CD14-positive monocyte (primary cell): ENCODE measurements at regions not wholly inside any gene's neighbourhood (a gene's known extent, or its start where the extent isn't known, plus 50 kb on each side); places are given as distances from the start of the nearest gene placed in this dataset.

Experiments
- DNase-seq, 3 donors: peaks; one replicate each; pipeline ENCODE4 v3.0.0-alpha.2; 2011 to 2022
- H2AFZ ChIP-seq: 2 replicates; pipeline ENCODE4 v1.6.0; 2012; ENCODE audit warnings: mild to moderate bottlenecking, low read depth, low read length, inconsistent platforms; ENCODE audit not compliant: insufficient read depth, poor library complexity, severe bottlenecking
- H3K27ac ChIP-seq, 2 donors: 1 replicate in 1 of 2; 2 replicates in 1 of 2; pipeline ENCODE4 v1.5.1; 2012 to 2013; ENCODE audit warnings: low read length in 2 of 2, control low read depth in 1 of 2, inconsistent platforms in 1 of 2, low read depth in 1 of 2, mild to moderate bottlenecking in 1 of 2
- H3K27me3 ChIP-seq, 2 donors: one replicate each; pipeline versions ENCODE4 v1.6.0 to v1.6.1; 2011 to 2013; ENCODE audit warnings: low read length in 2 of 2; ENCODE audit not compliant: control insufficient read depth in 2 of 2, insufficient read depth in 2 of 2
- H3K36me3 ChIP-seq, 2 donors: replicated peaks in 1 of 2; 1 replicate in 1 of 2; 2 replicates in 1 of 2; pipeline versions ENCODE4 v1.5.1 to v1.6.1; 2012 to 2013; ENCODE audit warnings: low read length in 2 of 2, control low read depth in 1 of 2, inconsistent platforms in 1 of 2, mild to moderate bottlenecking in 1 of 2; ENCODE audit not compliant: insufficient read depth in 2 of 2, control insufficient read depth in 1 of 2
- H3K4me1 ChIP-seq, 2 donors: 1 replicate in 1 of 2; 2 replicates in 1 of 2; pipeline versions ENCODE4 v1.5.1 to v1.6.1; 2012 to 2013; ENCODE audit warnings: low read length in 2 of 2, control low read depth in 1 of 2, inconsistent platforms in 1 of 2, mild to moderate bottlenecking in 1 of 2, moderate library complexity in 1 of 2; ENCODE audit not compliant: insufficient read depth in 2 of 2, control insufficient read depth in 1 of 2
- H3K4me2 ChIP-seq: replicated peaks from 2 replicates; pipeline ENCODE3; 2012; ENCODE audit warnings: low read length, moderate library complexity, mild to moderate bottlenecking; ENCODE audit not compliant: poor library complexity, severe bottlenecking; ENCODE audit errors: extremely low read depth
- H3K4me3 ChIP-seq, 3 experiments: fragments of 200-600 bp in 1 of 3; sonication (generic) in 1 of 3; replicated peaks in 1 of 3; 1 replicate in 2 of 3; 2 replicates in 1 of 3; pipeline ENCODE4 v1.5.1; 2011 to 2013; ENCODE audit warnings: low read length in 3 of 3, mild to moderate bottlenecking in 3 of 3, control low read depth in 2 of 3, low read depth in 2 of 3, inconsistent platforms in 1 of 3, moderate library complexity in 1 of 3
- H3K79me2 ChIP-seq: 2 replicates; pipeline ENCODE4 v1.6.0; 2012; ENCODE audit warnings: mild to moderate bottlenecking, control low read depth, inconsistent platforms, low read length, moderate library complexity; ENCODE audit not compliant: insufficient read depth
- H3K9ac ChIP-seq: 2 replicates; pipeline ENCODE4 v1.6.0; 2017; ENCODE audit warnings: low read length, mild to moderate bottlenecking; ENCODE audit not compliant: insufficient read depth, poor library complexity, severe bottlenecking
- H3K9me3 ChIP-seq, 2 donors: replicated peaks in 1 of 2; 1 replicate in 1 of 2; 2 replicates in 1 of 2; pipeline versions ENCODE4 v1.5.1 to v1.6.1; 2012 to 2013; ENCODE audit warnings: low read length in 2 of 2, control low read depth in 1 of 2; ENCODE audit not compliant: control insufficient read depth in 1 of 2, insufficient read depth in 1 of 2
- H4K20me1 ChIP-seq: 2 replicates; pipeline ENCODE4 v1.6.0; 2012; ENCODE audit warnings: mild to moderate bottlenecking, low read length, control low read depth, moderate library complexity; ENCODE audit not compliant: insufficient read depth
- H3K27ac Mint-ChIP-seq, 7 donors: one replicate each; pipeline ENCODE4 v1.8.0; 2020; ENCODE audit warnings: mild to moderate bottlenecking in 7 of 7, mixed read lengths in 7 of 7, moderate library complexity in 6 of 7, inconsistent platforms in 2 of 7
- H3K27me3 Mint-ChIP-seq, 3 donors: one replicate each; pipeline ENCODE4 v1.8.0; 2021 to 2022; ENCODE audit warnings: low read depth in 3 of 3, mild to moderate bottlenecking in 3 of 3, mixed read lengths in 3 of 3, moderate library complexity in 3 of 3, inconsistent platforms in 1 of 3
- H3K36me3 Mint-ChIP-seq, 2 donors: one replicate each; pipeline ENCODE4 v1.8.0; 2020; ENCODE audit warnings: mixed read lengths in 2 of 2, inconsistent platforms in 1 of 2, mild to moderate bottlenecking in 1 of 2
- H3K4me1 Mint-ChIP-seq: one replicate; pipeline ENCODE4 v1.8.0; 2020; ENCODE audit warnings: mild to moderate bottlenecking, mixed read lengths
- H3K4me3 Mint-ChIP-seq, 2 donors: one replicate each; pipeline ENCODE4 v1.8.0; 2020; ENCODE audit warnings: mild to moderate bottlenecking in 2 of 2, mixed read lengths in 2 of 2, moderate library complexity in 1 of 2
- H3K9me3 Mint-ChIP-seq, 7 donors: one replicate each; pipeline ENCODE4 v1.8.0; 2020 to 2022; ENCODE audit warnings: mixed read lengths in 7 of 7, mild to moderate bottlenecking in 6 of 7, moderate library complexity in 6 of 7, inconsistent platforms in 2 of 7
- WGBS: methylation state at CpG from one replicate; pipeline ENCODE4 v1.1.5; 2013; ENCODE audit warnings: missing lambda C conversion rate; ENCODE audit not compliant: insufficient coverage; 5-methylcytosine and 5-hydroxymethylcytosine counted together
- intact Hi-C, 2 donors: fragments of 100-400 bp; cut with micrococcal nuclease; formaldehyde crosslinking; loops; one replicate each; pipeline versions ENCODE4 v1.15.0 to v1.15.1; 2023
- TF ChIP-seq, protein P1 (sequence below): fragments of 200-600 bp; IDR thresholded peaks from one replicate; pipeline ENCODE4 v1.8.0; 2022; ENCODE audit warnings: antibody characterized with exemption, mild to moderate bottlenecking

DNA sequence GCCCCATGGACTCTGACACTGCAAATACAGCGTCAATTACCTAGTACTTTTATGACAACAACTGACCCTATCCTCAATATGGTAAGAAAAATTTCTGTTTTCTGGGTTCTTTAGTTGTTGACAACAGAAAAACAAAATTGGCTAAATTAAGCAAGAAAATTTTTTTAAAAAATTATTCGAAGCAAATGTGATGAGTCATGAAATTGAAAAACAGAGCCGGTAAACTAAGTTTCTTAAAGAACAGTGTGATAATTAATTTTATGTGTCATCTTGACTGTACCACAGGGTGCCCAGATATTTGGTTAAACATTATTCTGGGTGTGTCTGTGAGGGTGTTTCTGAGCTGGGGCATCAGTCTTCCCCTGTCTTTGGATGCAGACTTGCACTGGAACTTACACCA is 107.6 kb upstream of the OPRM1 start:
- TF ChIP-seq, protein P1, sequence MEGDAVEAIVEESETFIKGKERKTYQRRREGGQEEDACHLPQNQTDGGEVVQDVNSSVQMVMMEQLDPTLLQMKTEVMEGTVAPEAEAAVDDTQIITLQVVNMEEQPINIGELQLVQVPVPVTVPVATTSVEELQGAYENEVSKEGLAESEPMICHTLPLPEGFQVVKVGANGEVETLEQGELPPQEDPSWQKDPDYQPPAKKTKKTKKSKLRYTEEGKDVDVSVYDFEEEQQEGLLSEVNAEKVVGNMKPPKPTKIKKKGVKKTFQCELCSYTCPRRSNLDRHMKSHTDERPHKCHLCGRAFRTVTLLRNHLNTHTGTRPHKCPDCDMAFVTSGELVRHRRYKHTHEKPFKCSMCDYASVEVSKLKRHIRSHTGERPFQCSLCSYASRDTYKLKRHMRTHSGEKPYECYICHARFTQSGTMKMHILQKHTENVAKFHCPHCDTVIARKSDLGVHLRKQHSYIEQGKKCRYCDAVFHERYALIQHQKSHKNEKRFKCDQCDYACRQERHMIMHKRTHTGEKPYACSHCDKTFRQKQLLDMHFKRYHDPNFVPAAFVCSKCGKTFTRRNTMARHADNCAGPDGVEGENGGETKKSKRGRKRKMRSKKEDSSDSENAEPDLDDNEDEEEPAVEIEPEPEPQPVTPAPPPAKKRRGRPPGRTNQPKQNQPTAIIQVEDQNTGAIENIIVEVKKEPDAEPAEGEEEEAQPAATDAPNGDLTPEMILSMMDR = no peak
- H3K36me3 Mint-ChIP-seq = no peaks in the 10 kb centered on the region
- peaks cover 0 to 1% (median 0%) of the 10 kb centered on the region in 3 donors for H3K27me3 Mint-ChIP-seq
- Histone ChIP-seq H4K20me1 (no peaks in the 10 kb centered on the region), H3K4me1 (no peaks in the 10 kb centered on the region), H2AFZ (no peak overlapping the region), H3K9me3 (no peaks in the 10 kb centered on the region), H3K27me3 (no peaks in the 10 kb centered on the region), H3K27ac (no peak overlapping the region), H3K9ac (no peak overlapping the region), H3K4me3 (no peak overlapping the region), H3K79me2 (no peaks in the 10 kb centered on the region), H3K36me3 (no peaks in the 10 kb centered on the region), H3K4me2 (no peak overlapping the region)
- H3K9me3 Mint-ChIP-seq = peaks cover 0 to 9% (median 0%) of the 10 kb centered on the region in 7 donors
- H3K27ac Mint-ChIP-seq = no peak overlapping the region
- intact Hi-C loops = no loop called here
- H3K4me3 Mint-ChIP-seq = no peak overlapping the region
- H3K4me1 Mint-ChIP-seq = no peaks in the 10 kb centered on the region
- no peak for DNase-seq
- WGBS = 94% methylated on average over 2 of the region's 3 CpGs

DNA sequence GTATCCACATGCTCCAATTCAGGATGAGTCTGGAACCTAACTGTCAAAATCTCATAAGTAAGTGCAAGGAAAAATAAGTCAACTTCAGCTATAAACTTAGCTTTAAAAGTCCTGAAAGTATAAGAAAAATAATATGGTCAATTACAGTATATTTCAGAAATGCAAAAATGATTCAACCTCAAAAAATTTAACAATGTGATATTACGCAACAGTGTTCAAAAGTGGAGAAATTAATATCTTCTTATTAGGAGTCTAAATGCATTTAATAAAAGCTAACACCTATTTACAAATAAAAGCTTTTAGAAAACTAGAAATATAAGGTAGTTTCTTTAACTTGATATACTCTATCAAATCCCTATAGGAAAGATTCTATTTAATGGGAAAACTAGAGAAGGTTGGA is 111.2 kb upstream of the OPRM1 start:
- Mint-ChIP-seq H3K36me3 (no peaks in the 10 kb centered on the region), H3K4me1 (no peaks in the 10 kb centered on the region), H3K9me3 (peaks cover 0 to 8% (median 5%) of the 10 kb centered on the region in 7 donors), H3K27me3 (peaks cover 0 to 1% (median 0%) of the 10 kb centered on the region in 3 donors), H3K27ac (no peak overlapping the region), H3K4me3 (no peak overlapping the region)
- no peaks in the 10 kb centered on the region for H3K27me3 ChIP-seq
- H3K79me2 ChIP-seq = no peaks in the 10 kb centered on the region
- no peaks in the 10 kb centered on the region for H3K4me1 ChIP-seq
- H3K9ac ChIP-seq = no peak overlapping the region
- no peaks in the 10 kb centered on the region for H3K9me3 ChIP-seq
- H4K20me1 ChIP-seq = no peaks in the 10 kb centered on the region
- H3K36me3 ChIP-seq = no peaks in the 10 kb centered on the region
- DNase-seq = no peak
- intact Hi-C loops = no loop called here
- no peak overlapping the region for H3K4me3 ChIP-seq
- H3K27ac ChIP-seq = no peak overlapping the region
- WGBS = no CpG with 5 or more reads among the region's 1 CpG
- TF ChIP-seq, protein P1 = no peak
- H2AFZ ChIP-seq = no peak overlapping the region
- H3K4me2 ChIP-seq = no peak overlapping the region
